Putamen (tissue), 1 donor: ENCODE measurements at regions not wholly inside any gene's neighbourhood (a gene's known extent, or its start where the extent isn't known, plus 50 kb on each side); places are given as distances from the start of the nearest gene placed in this dataset.

Source experiments
- DNase-seq: peaks from one replicate; pipeline ENCODE4 v3.0.0-alpha.2; 2016; ENCODE audit warnings: low spot score

GRCh38 chr12:43179486-43179885 lies 372.5 kb downstream of the ADAMTS20 start:
- no peak for DNase-seq

- no peak for DNase-seq
These were observed 374.7 kb downstream of the ADAMTS20 start for GRCh38 chr12:43177276-43177675.

GRCh38 chr12:43169115-43169681 lies 382.8 kb downstream of the ADAMTS20 start:
- no peak for DNase-seq

GRCh38 chr12:43167691-43168090 lies 384.3 kb downstream of the ADAMTS20 start:
- no peak for DNase-seq

GRCh38 chr12:43165351-43165750 lies 386.7 kb downstream of the ADAMTS20 start:
- no peak for DNase-seq

GRCh38 chr12:43162138-43162537 lies 389.9 kb downstream of the ADAMTS20 start:
- no peak for DNase-seq

- no peak for DNase-seq
These were observed 392.5 kb downstream of the ADAMTS20 start for GRCh38 chr12:43159506-43159905.

- DNase-seq, result no peak
These were observed 393.9 kb downstream of the ADAMTS20 start for GRCh38 chr12:43158126-43158525.

- DNase-seq, result no peak
These were observed 396.6 kb downstream of the ADAMTS20 start for GRCh38 chr12:43155376-43155775.

GRCh38 chr12:43154498-43155045 lies 397.4 kb downstream of the ADAMTS20 start:
- DNase-seq, result no peak

- DNase-seq, result no peak
These were observed 400.5 kb downstream of the ADAMTS20 start for GRCh38 chr12:43151441-43151981.

- DNase-seq, result no peak
These were observed 403.3 kb downstream of the ADAMTS20 start for GRCh38 chr12:43148691-43149090.

GRCh38 chr12:43147878-43148277 lies 404.1 kb downstream of the ADAMTS20 start:
- no peak for DNase-seq

GRCh38 chr12:43145481-43145880 lies 406.5 kb downstream of the ADAMTS20 start:
- no peak for DNase-seq

GRCh38 chr12:43143278-43143677 lies 408.7 kb downstream of the ADAMTS20 start:
- DNase-seq, result no peak

GRCh38 chr12:43132291-43132690 lies 419.7 kb downstream of the ADAMTS20 start:
- no peak for DNase-seq

- DNase-seq, result no peak
These were observed 420.7 kb downstream of the ADAMTS20 start for GRCh38 chr12:43131301-43131700.

- DNase-seq, result no peak
These were observed 424.0 kb downstream of the ADAMTS20 start for GRCh38 chr12:43127886-43128549.

- no peak for DNase-seq
These were observed 425.2 kb downstream of the ADAMTS20 start for GRCh38 chr12:43126652-43127375.

- DNase-seq, result no peak
These were observed 428.5 kb downstream of the ADAMTS20 start for GRCh38 chr12:43123461-43123860.

- DNase-seq, result no peak
These were observed 431.9 kb downstream of the ADAMTS20 start for GRCh38 chr12:43120150-43120549.

GRCh38 chr12:43118881-43119280 lies 433.1 kb downstream of the ADAMTS20 start:
- DNase-seq, result no peak

GRCh38 chr12:43118234-43118633 lies 433.8 kb downstream of the ADAMTS20 start:
- no peak for DNase-seq
